ENCODE measurements at regions not wholly inside any gene's neighbourhood (a gene's known extent, or its start where the extent isn't known, plus 50 kb on each side); places are given as distances from the start of the nearest gene placed in this dataset.

GRCh38 chr1:221118176-221118937 lies 239.1 kb downstream of the HLX start:
- ChIA-PET CTCF (interaction anchor here (1.1 to 1.5 kb wide), 2 partner anchors 85 to 210 kb away, joined by 3 to 9 read pairs; no protein-coding TSS in a partner anchor), POLR2A (no interaction called here)
- DNase-seq (ENCODE audit: low read depth, low spot score) = no peak
- Histone ChIP-seq H3K9me3 (ENCODE audit: control insufficient read depth, insufficient read depth, low read length) (no peaks in the 10 kb centered on the region), H3K4me3 (ENCODE audit: low read depth, low read length) (no peak overlapping the region), H3K27me3 (ENCODE audit: control insufficient read depth, insufficient read depth, low read length) (no peaks in the 10 kb centered on the region), H3K27ac (ENCODE audit: low read depth, low read length) (no peak overlapping the region)
- TF ChIP-seq CTCF (IDR thresholded peaks at IDR 0.05; ENCODE audit: low read depth, low read length) = no peak

GRCh38 chr1:221118938-221119320 lies 239.7 kb downstream of the HLX start:
- Histone ChIP-seq H3K9me3 (ENCODE audit: control insufficient read depth, insufficient read depth, low read length) (no peaks in the 10 kb centered on the region), H3K4me3 (ENCODE audit: low read depth, low read length) (no peak overlapping the region), H3K27me3 (ENCODE audit: control insufficient read depth, insufficient read depth, low read length) (no peaks in the 10 kb centered on the region), H3K27ac (ENCODE audit: low read depth, low read length) (no peak overlapping the region)
- POLR2A ChIA-PET = no interaction called here
- CTCF ChIA-PET = no interaction called here
- TF ChIP-seq CTCF (IDR thresholded peaks at IDR 0.05; ENCODE audit: low read depth, low read length) = no peak
- no peak for DNase-seq (ENCODE audit: low read depth, low spot score)

- no peak overlapping the region for H3K27ac ChIP-seq (ENCODE audit: low read depth, low read length)
Observed at GRCh38 chr1:221122501-221122900, 243.3 kb downstream of the HLX start.

GRCh38 chr1:221125976-221126375 lies 246.7 kb downstream of the HLX start:
- no peaks in the 10 kb centered on the region for H3K27me3 ChIP-seq (ENCODE audit: control insufficient read depth, insufficient read depth, low read length)
- DNase-seq (ENCODE audit: low read depth, low spot score) = no peak
- ChIA-PET CTCF (interaction anchor here (1.6 kb wide), 1 partner anchor 78 kb away, joined by 7 read pairs; no protein-coding TSS in a partner anchor), POLR2A (no interaction called here)
- H3K27ac ChIP-seq (ENCODE audit: low read depth, low read length) = no peak overlapping the region
- H3K9me3 ChIP-seq (ENCODE audit: control insufficient read depth, insufficient read depth, low read length) = no peaks in the 10 kb centered on the region
- H3K4me3 ChIP-seq (ENCODE audit: low read depth, low read length) = no peak overlapping the region
- TF ChIP-seq CTCF (IDR thresholded peaks at IDR 0.05; ENCODE audit: low read depth, low read length) = no peak

More at GRCh38 chr1:221122501-221122900, 243.3 kb downstream of the HLX start:
- no peak overlapping the region for H3K4me3 ChIP-seq (ENCODE audit: low read depth, low read length)
- POLR2A ChIA-PET = no interaction called here
- H3K9me3 ChIP-seq (ENCODE audit: control insufficient read depth, insufficient read depth, low read length) = no peaks in the 10 kb centered on the region
- TF ChIP-seq CTCF (IDR thresholded peaks at IDR 0.05; ENCODE audit: low read depth, low read length) = no peak
- DNase-seq (ENCODE audit: low read depth, low spot score) = no peak
- no peaks in the 10 kb centered on the region for H3K27me3 ChIP-seq (ENCODE audit: control insufficient read depth, insufficient read depth, low read length)
- CTCF ChIA-PET = interaction anchor here (1.0 kb wide), 1 partner anchor 81 kb away, joined by 3 read pairs; no protein-coding TSS in a partner anchor

- Histone ChIP-seq H3K27me3 (ENCODE audit: control insufficient read depth, insufficient read depth, low read length) (no peaks in the 10 kb centered on the region), H3K9me3 (ENCODE audit: control insufficient read depth, insufficient read depth, low read length) (no peaks in the 10 kb centered on the region), H3K27ac (ENCODE audit: low read depth, low read length) (no peak overlapping the region), H3K4me3 (ENCODE audit: low read depth, low read length) (no peak overlapping the region)
- POLR2A ChIA-PET = no interaction called here
- CTCF ChIA-PET = no interaction called here
- no peak for TF ChIP-seq CTCF (IDR thresholded peaks at IDR 0.05; ENCODE audit: low read depth, low read length)
- DNase-seq (ENCODE audit: low read depth, low spot score) = no peak
Observed at GRCh38 chr1:221137666-221138065, 258.4 kb downstream of the HLX start.

Data from AG04450 (cell line).